ENCODE measurements at regions not wholly inside any gene's neighbourhood (a gene's known extent, or its start where the extent isn't known, plus 50 kb on each side); places are given as distances from the start of the nearest gene placed in this dataset.

- Histone ChIP-seq H3K36me3 (ENCODE audit: insufficient read depth) (no peaks in the 10 kb centered on the region), H3K4me1 (ENCODE audit: insufficient read depth) (no peaks in the 10 kb centered on the region), H3K27ac (ENCODE audit: low read depth) (no peak overlapping the region), H3K4me3 (ENCODE audit: low read depth, low read length) (no peak overlapping the region)
- DNase-seq (ENCODE audit: extremely low spot score) = no peak
- 88% methylated on average over 8 of the region's 8 CpGs for WGBS
These were observed 307.9 kb downstream of the METTL4 start for GRCh38 chr18:2263303-2263890.

GRCh38 chr18:2274613-2275012 is 296.7 kb downstream of the METTL4 start:
- WGBS = 74% methylated on average over 2 of the region's 2 CpGs
- no peaks in the 10 kb centered on the region for H3K36me3 ChIP-seq (ENCODE audit: insufficient read depth)
- H3K27ac ChIP-seq (ENCODE audit: low read depth) = no peak overlapping the region
- H3K4me1 ChIP-seq (ENCODE audit: insufficient read depth) = no peaks in the 10 kb centered on the region
- no peak for DNase-seq (ENCODE audit: extremely low spot score)
- no peak overlapping the region for H3K4me3 ChIP-seq (ENCODE audit: low read depth, low read length)

DNA sequence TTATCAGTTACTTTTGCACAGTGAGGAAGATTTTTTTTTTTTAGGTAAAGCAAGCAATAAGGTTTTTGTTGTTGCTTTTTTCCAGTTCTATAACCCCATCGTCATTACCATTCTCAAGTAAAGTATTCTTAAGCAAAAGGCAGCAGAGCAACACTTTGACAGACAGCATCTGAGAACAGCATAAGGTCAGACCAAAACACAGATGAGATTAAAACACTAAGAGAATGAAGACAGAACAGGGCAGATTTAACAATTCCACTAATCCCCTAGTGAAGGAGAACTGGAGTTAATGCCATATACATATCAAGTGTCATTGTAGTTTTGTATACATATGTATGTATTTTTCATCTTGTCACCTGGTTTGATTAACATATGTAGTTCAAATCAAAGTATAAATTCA is 290.2 kb downstream of the METTL4 start:
- H3K27ac ChIP-seq (ENCODE audit: low read depth) = no peak overlapping the region
- no peaks in the 10 kb centered on the region for H3K4me1 ChIP-seq (ENCODE audit: insufficient read depth)
- H3K36me3 ChIP-seq (ENCODE audit: insufficient read depth) = no peaks in the 10 kb centered on the region
- 61% methylated on average over 1 of the region's 1 CpG for WGBS
- DNase-seq (ENCODE audit: extremely low spot score) = no peak
- no peak overlapping the region for H3K4me3 ChIP-seq (ENCODE audit: low read depth, low read length)

GRCh38 chr18:2281523-2282199 is 289.6 kb downstream of the METTL4 start:
- Histone ChIP-seq H3K27ac (ENCODE audit: low read depth) (no peak overlapping the region), H3K36me3 (ENCODE audit: insufficient read depth) (no peaks in the 10 kb centered on the region), H3K4me3 (ENCODE audit: low read depth, low read length) (no peak overlapping the region), H3K4me1 (ENCODE audit: insufficient read depth) (no peaks in the 10 kb centered on the region)
- WGBS = 75% methylated on average over 11 of the region's 11 CpGs
- DNase-seq (ENCODE audit: extremely low spot score) = no peak

DNA sequence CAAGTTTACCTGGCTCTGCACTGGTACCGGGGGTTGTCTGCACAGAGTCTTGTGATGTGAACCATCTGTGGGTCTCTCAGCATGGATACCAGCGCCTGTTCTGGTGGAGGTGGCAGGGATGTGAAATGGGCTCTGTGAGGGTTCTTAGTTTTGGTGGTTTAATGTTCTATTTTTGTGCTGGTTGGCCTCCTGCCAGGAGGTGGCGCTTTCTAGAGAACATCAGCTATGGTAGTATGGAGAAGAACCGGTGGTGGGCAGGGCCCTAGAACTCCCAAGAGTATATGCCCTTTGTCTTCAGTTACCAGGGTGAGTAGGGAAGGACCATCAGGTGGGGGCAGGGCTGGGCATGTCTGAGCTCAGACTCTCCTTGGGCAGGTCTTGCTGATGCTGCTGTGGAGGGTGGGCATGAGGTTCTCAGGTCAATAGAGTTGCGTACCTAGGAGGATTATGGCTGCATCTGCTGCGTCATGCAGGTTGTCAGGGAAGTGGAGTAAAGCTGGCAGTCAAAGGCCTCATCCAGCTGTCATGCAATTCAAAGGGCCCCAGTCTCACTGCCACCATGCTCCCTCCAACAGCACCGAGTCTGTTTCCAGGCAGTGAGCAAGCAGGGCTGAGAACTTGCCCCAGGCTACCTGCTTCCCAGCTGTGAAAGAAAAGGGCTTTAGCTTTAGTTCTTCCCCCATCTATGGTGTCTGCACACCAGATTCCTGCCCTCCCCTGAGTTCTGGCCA is 278.0 kb downstream of the METTL4 start:
- 70% methylated on average over 7 of the region's 7 CpGs for WGBS
- Histone ChIP-seq H3K27ac (ENCODE audit: low read depth) (no peak overlapping the region), H3K36me3 (ENCODE audit: insufficient read depth) (no peaks in the 10 kb centered on the region), H3K4me3 (ENCODE audit: low read depth, low read length) (no peak overlapping the region), H3K4me1 (ENCODE audit: insufficient read depth) (no peaks in the 10 kb centered on the region)
- no peak for DNase-seq (ENCODE audit: extremely low spot score)

DNA sequence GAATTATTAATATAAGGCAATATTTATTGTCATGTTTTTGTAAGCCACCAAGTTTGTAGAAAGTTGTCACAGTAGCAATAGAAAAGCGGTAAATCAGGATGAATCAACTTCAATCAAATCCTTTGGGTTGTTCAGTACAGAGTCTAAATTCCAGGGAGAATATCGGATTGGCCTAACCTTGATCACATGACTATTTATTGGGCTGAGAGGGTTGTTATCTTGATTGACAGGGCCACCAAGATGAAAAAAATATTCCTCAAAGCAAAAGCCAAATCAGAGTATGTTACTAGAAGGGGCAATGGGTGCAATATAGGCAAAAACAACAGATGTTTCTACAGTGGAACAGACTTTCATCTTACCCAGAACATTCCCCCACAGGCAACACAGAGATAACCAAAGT is 270.0 kb downstream of the METTL4 start:
- Histone ChIP-seq H3K27ac (ENCODE audit: low read depth) (no peak overlapping the region), H3K4me1 (ENCODE audit: insufficient read depth) (no peaks in the 10 kb centered on the region), H3K4me3 (ENCODE audit: low read depth, low read length) (no peak overlapping the region), H3K36me3 (ENCODE audit: insufficient read depth) (no peaks in the 10 kb centered on the region)
- no peak for DNase-seq (ENCODE audit: extremely low spot score)
- WGBS = 96% methylated on average over 2 of the region's 2 CpGs

DNA sequence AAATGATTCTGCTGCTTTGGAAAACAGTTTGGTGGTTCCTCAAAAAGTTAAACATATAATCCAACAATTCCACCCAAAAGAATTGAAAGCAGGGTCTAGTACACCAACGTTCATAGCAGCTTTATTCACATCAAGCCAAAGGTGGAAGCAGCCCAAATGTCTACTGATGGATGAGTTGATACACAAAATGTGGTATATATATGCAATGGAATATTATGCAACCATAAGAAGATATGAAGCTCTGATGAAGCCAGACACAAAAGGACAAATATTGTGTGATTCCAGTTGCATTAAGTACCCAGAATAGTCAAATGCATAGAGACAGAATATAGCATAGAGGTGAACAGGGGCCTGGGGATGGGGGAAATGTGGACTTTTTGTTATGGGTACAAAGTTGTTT is 269.3 kb downstream of the METTL4 start:
- Histone ChIP-seq H3K4me1 (ENCODE audit: insufficient read depth) (no peaks in the 10 kb centered on the region), H3K4me3 (ENCODE audit: low read depth, low read length) (no peak overlapping the region), H3K36me3 (ENCODE audit: insufficient read depth) (no peaks in the 10 kb centered on the region), H3K27ac (ENCODE audit: low read depth) (no peak overlapping the region)
- 58% methylated on average over 1 of the region's 1 CpG for WGBS
- no peak for DNase-seq (ENCODE audit: extremely low spot score)

GRCh38 chr18:2302628-2303516 is 268.4 kb downstream of the METTL4 start:
- no peaks in the 10 kb centered on the region for H3K36me3 ChIP-seq (ENCODE audit: insufficient read depth)
- no peaks in the 10 kb centered on the region for H3K4me1 ChIP-seq (ENCODE audit: insufficient read depth)
- 57% methylated on average over 10 of the region's 10 CpGs for WGBS
- no peak overlapping the region for H3K27ac ChIP-seq (ENCODE audit: low read depth)
- no peak for DNase-seq (ENCODE audit: extremely low spot score)
- no peak overlapping the region for H3K4me3 ChIP-seq (ENCODE audit: low read depth, low read length)

- no peak for DNase-seq (ENCODE audit: extremely low spot score)
- Histone ChIP-seq H3K4me3 (ENCODE audit: low read depth, low read length) (no peak overlapping the region), H3K4me1 (ENCODE audit: insufficient read depth) (no peaks in the 10 kb centered on the region), H3K27ac (ENCODE audit: low read depth) (no peak overlapping the region), H3K36me3 (ENCODE audit: insufficient read depth) (no peaks in the 10 kb centered on the region)
- 80% methylated on average over 3 of the region's 3 CpGs for WGBS
These were observed 267.6 kb downstream of the METTL4 start for GRCh38 chr18:2303517-2304238.

- H3K27ac ChIP-seq (ENCODE audit: low read depth) = no peak overlapping the region
- DNase-seq (ENCODE audit: extremely low spot score) = no peak
- WGBS = 14% methylated on average over 2 of the region's 2 CpGs
- no peaks in the 10 kb centered on the region for H3K4me1 ChIP-seq (ENCODE audit: insufficient read depth)
- H3K36me3 ChIP-seq (ENCODE audit: insufficient read depth) = no peaks in the 10 kb centered on the region
- H3K4me3 ChIP-seq (ENCODE audit: low read depth, low read length) = no peak overlapping the region
These were observed 266.7 kb downstream of the METTL4 start for GRCh38 chr18:2304378-2305175.

DNA sequence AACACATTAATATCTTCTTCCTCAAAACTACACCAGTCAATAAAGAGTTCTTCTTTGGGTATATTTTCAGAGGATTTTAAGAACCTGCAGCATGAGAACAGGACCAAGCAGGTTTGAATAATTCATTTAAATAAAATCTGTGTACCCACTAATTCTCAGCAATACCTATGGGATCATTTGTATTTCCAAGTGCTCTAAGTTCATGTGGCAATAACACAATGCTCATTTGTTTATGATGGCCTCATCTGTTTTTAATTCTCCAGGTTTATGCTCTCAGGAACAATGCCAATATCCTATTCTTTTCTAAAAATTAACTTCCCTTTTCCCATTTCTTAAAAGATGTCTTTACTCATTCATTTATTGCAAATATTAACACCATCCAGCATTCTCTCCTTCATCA is 264.7 kb downstream of the METTL4 start:
- Histone ChIP-seq H3K36me3 (ENCODE audit: insufficient read depth) (no peaks in the 10 kb centered on the region), H3K4me3 (ENCODE audit: low read depth, low read length) (no peak overlapping the region), H3K27ac (ENCODE audit: low read depth) (no peak overlapping the region), H3K4me1 (ENCODE audit: insufficient read depth) (no peaks in the 10 kb centered on the region)
- no peak for DNase-seq (ENCODE audit: extremely low spot score)

DNA sequence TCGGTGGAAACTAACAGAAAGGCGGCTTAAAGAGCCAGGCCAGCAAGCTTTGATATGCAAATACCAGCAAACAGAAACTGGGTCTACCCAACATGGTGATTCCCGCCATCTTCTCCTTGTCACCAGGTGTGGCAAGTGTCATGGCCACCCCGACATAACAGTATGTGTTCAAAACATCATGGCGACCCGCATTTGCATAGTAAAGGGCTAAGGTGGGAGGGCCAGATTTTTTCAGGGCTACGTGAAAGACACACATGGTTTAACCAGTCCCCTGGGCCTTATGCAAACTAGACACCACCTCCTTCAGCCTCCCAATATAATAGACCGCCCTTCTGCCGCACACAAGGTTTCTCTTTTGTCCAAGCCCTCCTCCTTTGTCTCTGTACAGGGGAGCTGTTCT is 260.4 kb downstream of the METTL4 start:
- DNase-seq (ENCODE audit: extremely low spot score) = no peak
- Histone ChIP-seq H3K36me3 (ENCODE audit: insufficient read depth) (no peaks in the 10 kb centered on the region), H3K27ac (ENCODE audit: low read depth) (no peak overlapping the region), H3K4me1 (ENCODE audit: insufficient read depth) (no peaks in the 10 kb centered on the region), H3K4me3 (ENCODE audit: low read depth, low read length) (no peak overlapping the region)
- WGBS = 89% methylated on average over 9 of the region's 9 CpGs

All from urinary bladder (tissue), 3 donors.